Neural progenitor cell (in vitro differentiated cells): ENCODE measurements at regions not wholly inside any gene's neighbourhood (a gene's known extent, or its start where the extent isn't known, plus 50 kb on each side); places are given as distances from the start of the nearest gene placed in this dataset.

Source experiments
- DNase-seq: peaks from one replicate; pipeline ENCODE4 v3.0.0-alpha.2; 2016; ENCODE audit warnings: low spot score
- H2AFZ ChIP-seq: fragments of 200-600 bp; sonication (generic); replicated peaks from 2 replicates; pipeline ENCODE4 v1.6.1; 2016; ENCODE audit warnings: antibody characterized with exemption
- H3F3A ChIP-seq: fragments of 200-600 bp; sonication (generic); 2 replicates; pipeline ENCODE4 v1.6.1; 2016; ENCODE audit warnings: antibody characterized with exemption, low read depth
- H3K27ac ChIP-seq: fragments of 200-600 bp; sonication (generic); 2 replicates; pipeline ENCODE4 v1.5.1; 2016; ENCODE audit warnings: mild to moderate bottlenecking
- H3K27me3 ChIP-seq: fragments of 200-600 bp; sonication (generic); 2 replicates; pipeline ENCODE4 v1.6.1; 2016; ENCODE audit warnings: mild to moderate bottlenecking, moderate library complexity
- H3K36me3 ChIP-seq: fragments of 200-600 bp; sonication (generic); 2 replicates; pipeline ENCODE4 v1.5.1; 2016
- H3K4me1 ChIP-seq: fragments of 200-600 bp; sonication (generic); 2 replicates; pipeline ENCODE4 v1.6.1; 2016; ENCODE audit warnings: mixed run types
- H3K4me2 ChIP-seq: fragments of 200-600 bp; sonication (generic); 2 replicates; pipeline ENCODE4 v1.6.1; 2016
- H3K4me3 ChIP-seq: fragments of 200-600 bp; sonication (generic); 2 replicates; pipeline ENCODE4 v1.5.1; 2016
- H3K79me2 ChIP-seq: fragments of 200-600 bp; sonication (generic); 2 replicates; pipeline ENCODE4 v1.6.1; 2016; ENCODE audit warnings: low read depth
- H3K9ac ChIP-seq: fragments of 200-600 bp; sonication (generic); 2 replicates; pipeline ENCODE4 v1.6.1; 2016
- H3K9me3 ChIP-seq: fragments of 200-600 bp; sonication (generic); 2 replicates; pipeline ENCODE4 v1.5.1; 2016; ENCODE audit warnings: low read depth
- H4K20me1 ChIP-seq: fragments of 200-600 bp; sonication (generic); 2 replicates; pipeline ENCODE4 v1.6.1; 2016; ENCODE audit warnings: low read depth
- H3K27ac Mint-ChIP-seq: 3 replicates; pipeline ENCODE4 v1.8.0; 2021; ENCODE audit warnings: mixed read lengths
- H3K27me3 Mint-ChIP-seq: 2 replicates; pipeline ENCODE4 v1.8.0; 2022; ENCODE audit warnings: low read depth, mild to moderate bottlenecking, inconsistent platforms, moderate library complexity, mixed read lengths; ENCODE audit not compliant: insufficient read depth
- H3K36me3 Mint-ChIP-seq: 3 replicates; pipeline ENCODE4 v1.8.0; 2021; ENCODE audit warnings: mixed read lengths
- H3K4me1 Mint-ChIP-seq: 3 replicates; pipeline ENCODE4 v1.8.0; 2021; ENCODE audit warnings: mixed read lengths
- H3K4me3 Mint-ChIP-seq: 3 replicates; pipeline ENCODE4 v1.8.0; 2021; ENCODE audit warnings: mild to moderate bottlenecking, moderate library complexity, mixed read lengths
- H3K9me3 Mint-ChIP-seq: 3 replicates; pipeline ENCODE4 v1.8.0; 2020; ENCODE audit warnings: mixed read lengths
- EZH2 ChIP-seq: fragments of 200-600 bp; sonication (generic); IDR thresholded peaks from 2 replicates; pipeline ENCODE4 v1.6.1; 2017; ENCODE audit warnings: antibody characterized with exemption, mild to moderate bottlenecking, moderate library complexity
- EZH2phosphoT487 ChIP-seq: fragments of 200-600 bp; sonication (generic); IDR thresholded peaks from 2 replicates; pipeline ENCODE4 v1.6.1; 2017; ENCODE audit warnings: antibody characterized with exemption
- TF ChIP-seq, protein P1 (sequence below): fragments of 200-600 bp; sonication (generic); IDR thresholded peaks from 2 replicates; pipeline ENCODE4 v1.5.1; 2017; ENCODE audit warnings: antibody characterized with exemption, mild to moderate bottlenecking

DNA sequence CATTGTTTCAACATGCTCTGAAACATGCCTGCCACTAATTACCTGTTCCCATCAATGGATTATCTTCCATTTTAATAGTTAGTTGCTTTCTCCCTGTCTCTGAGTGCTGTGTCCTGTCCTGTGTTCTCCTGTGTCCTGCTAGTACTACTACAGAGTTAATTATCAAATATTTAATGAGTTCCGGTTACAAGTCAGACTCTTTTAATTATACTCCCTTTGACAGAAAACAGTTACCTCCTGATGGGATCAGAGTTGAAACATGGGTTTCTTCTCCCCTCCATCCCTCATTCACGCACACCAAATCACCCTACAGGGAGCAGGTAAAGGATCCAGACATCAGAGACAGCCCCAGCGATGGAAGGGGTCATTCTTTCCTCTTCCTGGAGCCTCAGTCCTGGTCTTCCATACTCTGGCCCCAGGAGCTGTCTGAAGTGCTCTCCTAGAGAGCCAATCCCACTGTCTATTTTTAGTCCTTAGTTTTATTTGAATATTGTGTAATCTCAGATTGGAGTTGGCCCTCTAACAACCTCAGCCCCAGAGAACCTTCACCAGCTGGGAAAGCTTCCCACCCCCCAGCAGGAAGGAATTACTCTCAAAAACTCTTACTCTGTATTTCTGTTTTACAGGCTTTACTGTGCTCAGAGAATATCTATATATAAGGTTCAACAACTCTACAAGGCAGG is 137.0 kb upstream of the C2CD4B start:
- Histone ChIP-seq H2AFZ (no peak overlapping the region), H3K27me3 (no peaks in the 10 kb centered on the region), H3K9ac (no peak overlapping the region), H3K79me2 (no peaks in the 10 kb centered on the region), H4K20me1 (no peaks in the 10 kb centered on the region), H3K4me3 (no peak overlapping the region), H3K4me2 (no peak overlapping the region), H3F3A (peaks cover 3% of the 10 kb centered on the region), H3K9me3 (no peaks in the 10 kb centered on the region), H3K36me3 (no peaks in the 10 kb centered on the region), H3K27ac (no peak overlapping the region), H3K4me1 (peaks cover 3% of the 10 kb centered on the region)
- DNase-seq = no peak
- H3K4me3 Mint-ChIP-seq = no peak overlapping the region
- H3K9me3 Mint-ChIP-seq = no peaks in the 10 kb centered on the region
- TF ChIP-seq, protein P1, sequence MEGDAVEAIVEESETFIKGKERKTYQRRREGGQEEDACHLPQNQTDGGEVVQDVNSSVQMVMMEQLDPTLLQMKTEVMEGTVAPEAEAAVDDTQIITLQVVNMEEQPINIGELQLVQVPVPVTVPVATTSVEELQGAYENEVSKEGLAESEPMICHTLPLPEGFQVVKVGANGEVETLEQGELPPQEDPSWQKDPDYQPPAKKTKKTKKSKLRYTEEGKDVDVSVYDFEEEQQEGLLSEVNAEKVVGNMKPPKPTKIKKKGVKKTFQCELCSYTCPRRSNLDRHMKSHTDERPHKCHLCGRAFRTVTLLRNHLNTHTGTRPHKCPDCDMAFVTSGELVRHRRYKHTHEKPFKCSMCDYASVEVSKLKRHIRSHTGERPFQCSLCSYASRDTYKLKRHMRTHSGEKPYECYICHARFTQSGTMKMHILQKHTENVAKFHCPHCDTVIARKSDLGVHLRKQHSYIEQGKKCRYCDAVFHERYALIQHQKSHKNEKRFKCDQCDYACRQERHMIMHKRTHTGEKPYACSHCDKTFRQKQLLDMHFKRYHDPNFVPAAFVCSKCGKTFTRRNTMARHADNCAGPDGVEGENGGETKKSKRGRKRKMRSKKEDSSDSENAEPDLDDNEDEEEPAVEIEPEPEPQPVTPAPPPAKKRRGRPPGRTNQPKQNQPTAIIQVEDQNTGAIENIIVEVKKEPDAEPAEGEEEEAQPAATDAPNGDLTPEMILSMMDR = no peak
- no peak for TF ChIP-seq EZH2
- TF ChIP-seq EZH2phosphoT487 = no peak
- H3K36me3 Mint-ChIP-seq = no peaks in the 10 kb centered on the region
- H3K4me1 Mint-ChIP-seq = peaks cover 5% of the 10 kb centered on the region
- H3K27ac Mint-ChIP-seq = no peak overlapping the region
- no peaks in the 10 kb centered on the region for H3K27me3 Mint-ChIP-seq

DNA sequence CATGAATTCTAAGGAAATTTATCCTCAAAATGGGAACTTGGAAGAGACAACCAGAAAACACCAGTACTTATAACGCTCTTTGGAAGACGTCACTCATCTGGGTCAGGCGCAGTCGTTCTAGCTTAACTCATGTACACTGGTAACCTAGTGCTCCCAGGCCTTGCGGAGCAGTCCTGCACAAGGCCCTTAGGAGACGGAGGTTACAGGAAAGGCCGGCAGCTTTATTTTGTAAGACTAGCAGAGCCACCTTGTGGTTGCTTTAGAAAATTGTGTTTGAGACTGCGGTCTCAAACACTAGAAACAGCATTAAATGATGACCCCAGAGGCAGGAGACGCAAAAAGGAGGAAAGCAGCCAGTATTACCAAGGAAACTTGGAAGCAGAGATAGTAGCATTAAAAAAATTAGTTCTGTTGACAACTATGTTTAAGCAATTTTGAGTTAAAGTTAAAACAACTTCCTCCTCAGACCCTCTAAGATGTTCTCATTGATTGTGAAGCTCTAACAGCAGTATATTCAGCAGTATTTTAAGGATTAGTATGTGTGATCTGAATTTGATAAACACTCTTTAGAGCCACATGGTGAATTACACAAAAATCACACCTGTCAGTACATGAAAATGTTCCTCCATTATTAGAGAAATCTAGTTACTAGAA is 141.9 kb upstream of the C2CD4B start:
- no peak overlapping the region for H3K4me3 Mint-ChIP-seq
- peak; percentile 91 for DNase-seq
- H3K27me3 Mint-ChIP-seq = no peaks in the 10 kb centered on the region

DNA sequence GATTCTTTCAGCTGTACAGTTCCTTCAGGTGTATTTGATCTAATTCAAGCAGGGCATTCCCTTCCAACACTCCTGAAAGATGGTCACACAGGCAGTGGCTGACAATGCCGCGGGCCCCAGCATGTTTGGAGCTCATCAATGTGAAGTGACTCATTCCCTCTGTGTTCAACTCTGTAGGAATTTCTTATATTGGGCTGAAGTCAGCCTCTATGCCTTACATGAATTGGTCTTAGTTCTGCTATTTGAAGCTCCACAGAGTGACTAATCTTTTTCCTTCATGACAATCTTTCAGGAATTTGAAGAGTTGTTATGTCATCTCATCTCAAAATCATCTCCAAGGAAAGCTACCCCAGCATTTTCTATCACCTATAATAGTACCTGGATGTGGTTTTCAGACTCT is 142.5 kb upstream of the C2CD4B start:
- Mint-ChIP-seq H3K27ac (no peak overlapping the region), H3K4me3 (no peak overlapping the region), H3K4me1 (peaks cover 10% of the 10 kb centered on the region), H3K9me3 (peaks cover 17% of the 10 kb centered on the region), H3K27me3 (no peaks in the 10 kb centered on the region), H3K36me3 (no peaks in the 10 kb centered on the region)
- Histone ChIP-seq H3K9ac (no peak overlapping the region), H3K4me3 (no peak overlapping the region), H4K20me1 (no peaks in the 10 kb centered on the region), H3K79me2 (no peaks in the 10 kb centered on the region), H2AFZ (no peak overlapping the region), H3K27ac (no peak overlapping the region), H3K27me3 (no peaks in the 10 kb centered on the region), H3K9me3 (no peaks in the 10 kb centered on the region), H3F3A (no peaks in the 10 kb centered on the region), H3K36me3 (no peaks in the 10 kb centered on the region), H3K4me2 (no peak overlapping the region), H3K4me1 (no peaks in the 10 kb centered on the region)
- TF ChIP-seq EZH2 = no peak
- TF ChIP-seq, protein P1 = no peak
- no peak for TF ChIP-seq EZH2phosphoT487
- DNase-seq = no peak

More for the DNA sequence above, 141.9 kb upstream of the C2CD4B start:
- H2AFZ ChIP-seq = peak overlapping the region; percentile 71
- no peak overlapping the region for H3K4me2 ChIP-seq
- no peaks in the 10 kb centered on the region for H3F3A ChIP-seq
- H3K27me3 ChIP-seq = no peaks in the 10 kb centered on the region
- no peak overlapping the region for H3K9ac ChIP-seq
- Mint-ChIP-seq H3K9me3 (peaks cover 12% of the 10 kb centered on the region), H3K27ac (no peak overlapping the region), H3K36me3 (no peaks in the 10 kb centered on the region), H3K4me1 (peaks cover 10% of the 10 kb centered on the region)
- no peak overlapping the region for H3K4me3 ChIP-seq
- TF ChIP-seq, protein P1 = peak; percentile 82
- TF ChIP-seq EZH2 = no peak
- no peaks in the 10 kb centered on the region for H3K79me2 ChIP-seq
- no peaks in the 10 kb centered on the region for H3K9me3 ChIP-seq
- no peaks in the 10 kb centered on the region for H4K20me1 ChIP-seq
- no peaks in the 10 kb centered on the region for H3K4me1 ChIP-seq
- no peak overlapping the region for H3K27ac ChIP-seq
- no peaks in the 10 kb centered on the region for H3K36me3 ChIP-seq
